SU-DHL-6 (cell line): ENCODE measurements at regions not wholly inside any gene's neighbourhood (a gene's known extent, or its start where the extent isn't known, plus 50 kb on each side); places are given as distances from the start of the nearest gene placed in this dataset.

Experiments
- H2AFZ ChIP-seq: fragments of 200-600 bp; sonication (generic); 2 replicates; pipeline ENCODE4 v1.6.1; 2014; ENCODE audit warnings: low read depth, mild to moderate bottlenecking, moderate library complexity, mixed read lengths, antibody characterized with exemption, low read length; ENCODE audit not compliant: severe bottlenecking
- H3F3A ChIP-seq: fragments of 200-600 bp; shearing (Covaris generic); 2 replicates; pipeline ENCODE4 v1.6.0; 2016; ENCODE audit warnings: antibody characterized with exemption, mild to moderate bottlenecking; ENCODE audit not compliant: insufficient read depth
- H3K27ac ChIP-seq: fragments of 200-600 bp; sonication (generic); 2 replicates; pipeline ENCODE4 v1.5.1; 2016; ENCODE audit warnings: low read depth, mild to moderate bottlenecking, low read length, moderate library complexity, mixed read lengths
- H3K27me3 ChIP-seq: fragments of 200-600 bp; sonication (generic), shearing (Covaris generic); 2 replicates; pipeline ENCODE4 v1.6.0; 2014; ENCODE audit warnings: mild to moderate bottlenecking, low read length
- H3K36me3 ChIP-seq: fragments of 200-600 bp; sonication (generic); 2 replicates; pipeline ENCODE4 v1.6.1; 2014; ENCODE audit warnings: mild to moderate bottlenecking, low read length, mixed read lengths
- H3K4me2 ChIP-seq: fragments of 300-600, 200-600 bp; shearing (Covaris generic), sonication (generic); 2 replicates; pipeline ENCODE4 v1.6.0; 2014; ENCODE audit warnings: low read length, low read depth, mild to moderate bottlenecking; ENCODE audit not compliant: poor library complexity, severe bottlenecking
- H3K4me3 ChIP-seq: fragments of 200-600 bp; sonication (generic); 2 replicates; pipeline ENCODE4 v1.5.1; 2014; ENCODE audit warnings: antibody characterized with exemption, low read length, mild to moderate bottlenecking, mixed read lengths; ENCODE audit not compliant: insufficient read depth, poor library complexity, severe bottlenecking
- H3K79me2 ChIP-seq: fragments of 200-600 bp; sonication (generic); 2 replicates; pipeline ENCODE4 v1.6.1; 2014; ENCODE audit warnings: mild to moderate bottlenecking, low read length, moderate library complexity; ENCODE audit not compliant: insufficient read depth
- H3K9ac ChIP-seq: fragments of 200-600 bp; sonication (generic); 2 replicates; pipeline ENCODE4 v1.7.0; 2014; ENCODE audit warnings: mild to moderate bottlenecking, low read length
- H3K9me2 ChIP-seq: fragments of 200-600 bp; sonication (generic); replicated peaks from 2 replicates; pipeline ENCODE4 v1.6.1; 2014; ENCODE audit warnings: low read length; ENCODE audit not compliant: insufficient read depth
- H3K9me3 ChIP-seq: fragments of 200-600 bp; sonication (generic); 2 replicates; pipeline ENCODE4 v1.6.1; 2014; ENCODE audit warnings: low read length, mixed read lengths; ENCODE audit not compliant: insufficient read depth
- H4K20me1 ChIP-seq: fragments of 200-600 bp; sonication (generic); 2 replicates; pipeline ENCODE4 v1.6.1; 2014; ENCODE audit warnings: low read depth, mild to moderate bottlenecking, antibody characterized with exemption, low read length, moderate library complexity, mixed read lengths
- CTCF ChIP-seq: fragments of 200-600 bp; sonication (generic); IDR thresholded peaks from one replicate; pipeline ENCODE4 v1.5.1; 2017; ENCODE audit warnings: antibody characterized with exemption, mild to moderate bottlenecking, low read length, moderate library complexity; ENCODE audit not compliant: insufficient read depth, poor library complexity, severe bottlenecking
- EZH2phosphoT487 ChIP-seq: fragments of 200-600 bp; sonication (generic), shearing (Covaris generic); conservative IDR thresholded peaks from 2 replicates; pipeline ENCODE4 v1.6.1; 2018; ENCODE audit warnings: mild to moderate bottlenecking, antibody characterized with exemption, low read length, moderate library complexity, mixed read lengths

GRCh38 chr5:28164568-28164967, 1126.2 kb upstream of the CDH9 start:
- TF ChIP-seq EZH2phosphoT487 (no peak), CTCF (no peak)
- Histone ChIP-seq H3F3A (no peaks in the 10 kb centered on the region), H3K27ac (no peak overlapping the region), H3K27me3 (no peaks in the 10 kb centered on the region), H3K36me3 (no peaks in the 10 kb centered on the region), H4K20me1 (no peaks in the 10 kb centered on the region), H3K4me3 (no peak overlapping the region), H2AFZ (no peak overlapping the region), H3K79me2 (no peaks in the 10 kb centered on the region), H3K9ac (no peak overlapping the region), H3K9me2 (no peaks in the 10 kb centered on the region), H3K9me3 (no peaks in the 10 kb centered on the region; the same call in 1 of the 2 replicates), H3K4me2 (no peak overlapping the region)

GRCh38 chr5:28156981-28157380, 1118.6 kb upstream of the CDH9 start:
- Histone ChIP-seq H3K9ac (no peak overlapping the region), H3K27ac (no peak overlapping the region), H3K9me3 (no peaks in the 10 kb centered on the region), H2AFZ (peak overlapping the region; percentile 27), H4K20me1 (no peaks in the 10 kb centered on the region), H3K9me2 (no peaks in the 10 kb centered on the region), H3K36me3 (no peaks in the 10 kb centered on the region), H3K4me3 (no peak overlapping the region), H3K79me2 (no peaks in the 10 kb centered on the region), H3F3A (no peaks in the 10 kb centered on the region), H3K27me3 (no peaks in the 10 kb centered on the region), H3K4me2 (no peak overlapping the region)
- TF ChIP-seq EZH2phosphoT487 (no peak), CTCF (no peak)

GRCh38 chr5:28143519-28143918, 1105.1 kb upstream of the CDH9 start:
- Histone ChIP-seq H3K36me3 (no peaks in the 10 kb centered on the region), H3K9me3 (no peaks in the 10 kb centered on the region), H3F3A (no peaks in the 10 kb centered on the region), H3K9ac (no peak overlapping the region), H3K27me3 (no peaks in the 10 kb centered on the region), H3K4me2 (no peak overlapping the region), H4K20me1 (no peaks in the 10 kb centered on the region), H2AFZ (no peak overlapping the region), H3K79me2 (no peaks in the 10 kb centered on the region), H3K27ac (no peak overlapping the region), H3K4me3 (no peak overlapping the region), H3K9me2 (no peaks in the 10 kb centered on the region)
- TF ChIP-seq EZH2phosphoT487: no peak
- TF ChIP-seq CTCF: no peak

GRCh38 chr5:28132151-28132550, 1093.8 kb upstream of the CDH9 start:
- H3K4me3 ChIP-seq: no peak overlapping the region
- H3K27ac ChIP-seq: no peak overlapping the region
- no peaks in the 10 kb centered on the region for H3F3A ChIP-seq
- no peak overlapping the region for H3K9ac ChIP-seq
- no peaks in the 10 kb centered on the region for H4K20me1 ChIP-seq
- H3K4me2 ChIP-seq: no peak overlapping the region
- no peaks in the 10 kb centered on the region; the same call in 1 of the 2 replicates for H3K36me3 ChIP-seq
- H3K27me3 ChIP-seq: no peaks in the 10 kb centered on the region
- H3K79me2 ChIP-seq: no peaks in the 10 kb centered on the region
- H3K9me3 ChIP-seq: no peaks in the 10 kb centered on the region
- no peak for TF ChIP-seq EZH2phosphoT487
- no peak for TF ChIP-seq CTCF
- no peak overlapping the region for H2AFZ ChIP-seq
- H3K9me2 ChIP-seq: no peaks in the 10 kb centered on the region; the same call in 1 of the 2 replicates
